ENCODE measurements at regions not wholly inside any gene's neighbourhood (a gene's known extent, or its start where the extent isn't known, plus 50 kb on each side); places are given as distances from the start of the nearest gene placed in this dataset.

DNA sequence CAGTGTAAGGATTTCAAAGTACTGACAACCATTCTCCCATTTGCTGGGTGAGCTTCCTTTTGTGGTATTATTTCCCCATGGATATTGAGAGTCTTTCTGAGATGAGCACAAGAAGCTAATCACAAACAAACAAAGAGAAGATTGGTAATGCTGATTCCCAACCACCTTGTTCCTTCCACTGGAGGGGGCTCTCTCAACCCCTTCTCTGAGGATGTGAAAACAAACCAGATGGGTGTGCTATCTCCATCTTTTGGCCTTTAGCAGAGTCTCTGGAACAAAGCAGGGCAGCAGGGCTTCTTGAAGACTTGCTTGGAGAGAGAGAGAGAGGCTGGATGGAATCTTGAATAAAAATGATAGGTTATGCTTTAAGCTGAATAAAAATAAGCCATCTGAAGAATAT, 576.7 kb upstream of the ZNF462 start:
- no peak overlapping the region for H2BK12ac ChIP-seq (ENCODE audit: insufficient read length, low read depth, low read length)
- H4K91ac ChIP-seq (ENCODE audit: insufficient read length, low read depth, low read length): no peak overlapping the region
- peaks cover 0 to 2% of the 10 kb centered on the region in 2 experiments; a peak in 1 of 5 replicates for H3K9me3 Mint-ChIP-seq
- peaks cover 0 to 4% (median 0%) of the 10 kb centered on the region in 3 experiments; a peak in 1 of 7 replicates for H3K36me3 Mint-ChIP-seq (ENCODE audit: insufficient read depth in 1 of 3, low read depth in 3 of 3)
- H3K23ac ChIP-seq (ENCODE audit: insufficient read length, low read depth, low read length): no peak overlapping the region
- no peak overlapping the region for H2AK5ac ChIP-seq (ENCODE audit: insufficient read length, low read length)
- H3K27me3 ChIP-seq (ENCODE audit: insufficient read depth, low read length): no peaks in the 10 kb centered on the region
- TF ChIP-seq, protein P1, sequence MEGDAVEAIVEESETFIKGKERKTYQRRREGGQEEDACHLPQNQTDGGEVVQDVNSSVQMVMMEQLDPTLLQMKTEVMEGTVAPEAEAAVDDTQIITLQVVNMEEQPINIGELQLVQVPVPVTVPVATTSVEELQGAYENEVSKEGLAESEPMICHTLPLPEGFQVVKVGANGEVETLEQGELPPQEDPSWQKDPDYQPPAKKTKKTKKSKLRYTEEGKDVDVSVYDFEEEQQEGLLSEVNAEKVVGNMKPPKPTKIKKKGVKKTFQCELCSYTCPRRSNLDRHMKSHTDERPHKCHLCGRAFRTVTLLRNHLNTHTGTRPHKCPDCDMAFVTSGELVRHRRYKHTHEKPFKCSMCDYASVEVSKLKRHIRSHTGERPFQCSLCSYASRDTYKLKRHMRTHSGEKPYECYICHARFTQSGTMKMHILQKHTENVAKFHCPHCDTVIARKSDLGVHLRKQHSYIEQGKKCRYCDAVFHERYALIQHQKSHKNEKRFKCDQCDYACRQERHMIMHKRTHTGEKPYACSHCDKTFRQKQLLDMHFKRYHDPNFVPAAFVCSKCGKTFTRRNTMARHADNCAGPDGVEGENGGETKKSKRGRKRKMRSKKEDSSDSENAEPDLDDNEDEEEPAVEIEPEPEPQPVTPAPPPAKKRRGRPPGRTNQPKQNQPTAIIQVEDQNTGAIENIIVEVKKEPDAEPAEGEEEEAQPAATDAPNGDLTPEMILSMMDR (conservative IDR thresholded peaks at IDR 0.05): peak; percentile 77
- no peak overlapping the region for H3K14ac ChIP-seq (ENCODE audit: insufficient read depth, low read length)
- H2BK15ac ChIP-seq (ENCODE audit: low read depth, low read length): no peak overlapping the region
- no peaks in the 10 kb centered on the region for H3K23me2 ChIP-seq (ENCODE audit: insufficient read length, low read depth, low read length, poor library complexity, severe bottlenecking)
- H3K9ac ChIP-seq (ENCODE audit: extremely low read depth, insufficient read length, low read length): no peak overlapping the region
- no peak overlapping the region for H3K27ac ChIP-seq (ENCODE audit: insufficient read length, low read depth, low read length)
- H3K4me1 ChIP-seq (ENCODE audit: insufficient read depth, low read length): no peaks in the 10 kb centered on the region
- no peaks in the 10 kb centered on the region for H3K79me2 ChIP-seq (ENCODE audit: insufficient read depth, low read length)
- H3K4me2 ChIP-seq (ENCODE audit: insufficient read depth, insufficient read length, low read length): no peak overlapping the region
- no peak overlapping the region for H3K27ac Mint-ChIP-seq
- no peak overlapping the region for H4K8ac ChIP-seq (replicated peaks; ENCODE audit: insufficient read length, low read depth, low read length)
- H3K27me3 Mint-ChIP-seq (ENCODE audit: low read depth): no peaks in the 10 kb centered on the region
- H3K79me1 ChIP-seq (ENCODE audit: insufficient read depth, low read depth, low read length, poor library complexity, severe bottlenecking): no peaks in the 10 kb centered on the region
- no peaks in the 10 kb centered on the region for H4K20me1 ChIP-seq (ENCODE audit: control insufficient read depth, insufficient read depth, insufficient read length)
- no peak overlapping the region for H2BK120ac ChIP-seq (ENCODE audit: low read depth, low read length, poor library complexity, severe bottlenecking)
- H3K9me3 ChIP-seq (ENCODE audit: control insufficient read depth, low read depth, low read length): no peaks in the 10 kb centered on the region
- peak; percentile 63 for DNase-seq
- no peak overlapping the region for H3K4ac ChIP-seq (ENCODE audit: low read depth, low read length)
- no peak overlapping the region for H4K5ac ChIP-seq (ENCODE audit: insufficient read length, low read depth, low read length)
- H3K18ac ChIP-seq (ENCODE audit: insufficient read length, low read depth, low read length): no peak overlapping the region
- H2BK20ac ChIP-seq (ENCODE audit: low read depth, low read length, poor library complexity, severe bottlenecking): no peak overlapping the region
- no peak overlapping the region for H3K56ac ChIP-seq (ENCODE audit: insufficient read length, low read depth, low read length)
- no peak overlapping the region for H2AFZ ChIP-seq (ENCODE audit: low read length)
- no peak overlapping the region for H3T11ph ChIP-seq (ENCODE audit: low read length)
- peaks cover 23 to 25% of the 10 kb centered on the region in 2 experiments for H3K4me1 Mint-ChIP-seq
- no peak overlapping the region for H2BK5ac ChIP-seq (ENCODE audit: insufficient read length, low read length)
- no peak overlapping the region for H3K4me3 Mint-ChIP-seq

Measured in H9 (cell line).